NCI-H1048 (cell line): ENCODE measurements at regions not wholly inside any gene's neighbourhood (a gene's known extent, or its start where the extent isn't known, plus 50 kb on each side); places are given as distances from the start of the nearest gene placed in this dataset.
A peak's percentile ranks its signal among the peaks of the same experiment; 100 is the strongest.
"Not testable (repeated sequence)": the region's sequence is repeated elsewhere in the genome, so short reads cannot be mapped to it uniquely, and the experiment has no call there.

Experiments
- DNase-seq: peaks from one replicate; lab custom pipeline; 2025; lab: John Stamatoyannopoulos, UW

GRCh38 chr7:15143936-15144335, 241.4 kb upstream of the DGKB start:
- no peak for DNase-seq

- DNase-seq, result no peak
Measured at GRCh38 chr7:15143121-15143520, 240.6 kb upstream of the DGKB start.

- no peak for DNase-seq
Measured at GRCh38 chr7:15140431-15140830, 237.9 kb upstream of the DGKB start.

GRCh38 chr7:15131661-15132060, 229.1 kb upstream of the DGKB start:
- DNase-seq, result no peak

GRCh38 chr7:15130666-15131541, 228.4 kb upstream of the DGKB start:
- no peak for DNase-seq

GRCh38 chr7:15128716-15129115, 226.2 kb upstream of the DGKB start:
- no peak for DNase-seq

GRCh38 chr7:15126653-15127052, 224.1 kb upstream of the DGKB start:
- DNase-seq, result not testable (repeated sequence)

GRCh38 chr7:15123901-15124300, 221.3 kb upstream of the DGKB start:
- DNase-seq, result no peak

DNA sequence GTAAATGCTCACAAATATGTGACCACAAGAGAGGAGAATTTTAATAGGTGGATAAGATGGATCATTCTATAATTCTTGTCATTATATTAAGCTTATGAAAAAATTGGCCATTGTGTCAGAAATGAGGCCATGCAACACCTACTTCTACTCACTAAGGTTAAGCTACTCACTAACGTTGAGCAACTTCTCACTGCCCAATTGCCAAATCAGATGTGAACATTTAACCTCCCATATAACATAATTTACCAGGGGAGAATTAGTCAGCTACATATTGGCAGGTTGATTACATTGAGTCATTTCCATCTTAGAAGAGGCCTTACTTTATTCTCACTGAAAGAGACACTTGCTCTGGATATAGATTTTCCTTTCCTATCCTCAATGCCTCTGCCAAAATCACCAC, 211.2 kb upstream of the DGKB start:
- DNase-seq, result no peak

DNA sequence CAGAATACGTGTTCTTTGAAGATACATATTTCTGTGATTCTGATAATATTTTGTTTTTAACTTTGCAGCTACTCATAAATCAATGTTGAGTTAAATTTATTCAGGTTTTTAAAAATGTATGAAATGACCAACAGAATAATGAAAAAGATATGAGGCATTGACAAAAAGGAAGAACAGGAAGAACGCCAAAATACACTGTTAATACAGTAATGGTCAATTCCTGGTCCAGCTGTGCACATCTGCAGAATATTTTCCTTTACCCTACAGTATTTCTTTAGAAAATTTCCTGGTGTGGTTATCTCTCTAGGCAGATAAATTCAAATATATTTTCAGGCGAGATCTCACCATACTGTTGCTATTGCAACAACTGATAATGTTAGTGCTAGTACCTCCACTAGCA, 203.2 kb upstream of the DGKB start:
- no peak for DNase-seq

GRCh38 chr7:15104411-15105092, 202.0 kb upstream of the DGKB start:
- peak; percentile 5 for DNase-seq

DNA sequence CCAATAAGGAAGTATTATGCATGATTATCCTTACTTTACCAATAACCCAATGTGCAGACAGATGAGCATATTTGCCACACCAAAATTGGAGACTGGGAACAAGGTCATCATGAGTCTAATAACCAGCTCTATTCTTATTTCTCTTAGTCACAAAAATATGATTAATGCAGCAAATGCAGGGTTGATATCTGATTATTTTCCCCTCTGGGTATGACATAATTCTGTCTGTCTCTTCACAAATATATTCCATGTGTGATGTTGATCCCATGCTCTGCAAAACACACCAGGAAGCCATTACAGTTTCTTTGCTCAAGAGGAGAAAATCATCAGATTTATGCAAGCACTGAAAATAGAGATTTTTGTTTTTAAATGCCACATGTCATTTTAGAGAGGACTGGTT, 196.5 kb upstream of the DGKB start:
- no peak for DNase-seq

DNA sequence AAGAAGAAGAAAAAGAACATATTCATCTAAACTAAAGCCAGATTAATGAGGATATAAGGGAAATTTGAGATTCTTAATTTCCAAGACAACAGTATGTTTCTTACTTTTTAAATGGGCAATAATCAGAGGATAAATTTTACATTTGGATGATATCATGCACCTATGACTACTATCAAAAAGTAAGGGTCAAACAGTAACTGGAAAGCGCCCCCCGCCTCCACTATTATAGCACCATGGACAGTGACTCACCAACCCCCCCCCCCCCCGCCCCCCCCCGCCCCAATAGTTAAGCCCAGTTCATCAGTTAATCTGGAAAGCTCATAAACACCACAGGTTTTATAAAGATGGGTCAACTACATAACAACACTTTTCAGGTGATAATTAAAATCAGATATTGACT, 194.3 kb upstream of the DGKB start:
- DNase-seq, result no peak

DNA sequence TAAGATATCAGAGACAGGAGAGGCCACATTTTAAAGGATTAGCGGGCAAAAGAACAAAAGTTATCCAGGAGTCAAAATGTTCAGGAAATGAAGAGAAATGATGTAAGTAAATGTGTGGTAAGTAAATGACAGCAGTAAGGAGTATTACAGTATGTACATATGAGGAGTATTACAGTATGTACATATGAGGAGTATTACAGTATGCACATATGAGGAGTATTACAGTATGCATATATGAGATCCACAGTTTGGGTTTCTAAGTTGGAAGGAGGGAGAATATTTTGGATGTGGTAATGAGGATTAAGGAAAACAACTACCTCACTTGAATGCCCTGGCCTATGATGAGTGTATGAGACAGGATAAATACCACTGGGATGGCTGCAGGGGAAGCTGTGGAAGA, 192.4 kb upstream of the DGKB start:
- no peak for DNase-seq

DNA sequence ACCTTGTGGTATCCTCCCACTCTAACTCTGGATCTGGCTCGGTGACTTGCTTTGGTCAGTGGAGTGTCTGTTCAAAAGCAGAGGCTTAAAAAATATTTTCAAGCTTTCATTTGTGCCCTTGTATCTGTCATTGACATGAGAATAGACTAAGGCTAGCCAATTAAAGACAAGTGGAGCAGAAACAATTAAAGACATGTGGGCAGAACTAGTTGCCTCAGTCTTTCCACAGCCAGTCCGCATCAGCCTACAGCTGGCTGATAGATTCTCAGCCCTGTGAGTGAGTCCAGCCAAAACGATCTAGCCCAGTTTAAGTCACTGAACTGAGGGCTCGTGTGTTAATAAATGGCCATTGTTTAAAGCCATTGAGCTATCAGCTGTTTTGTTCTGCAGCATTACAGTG, 185.2 kb upstream of the DGKB start:
- no peak for DNase-seq

DNA sequence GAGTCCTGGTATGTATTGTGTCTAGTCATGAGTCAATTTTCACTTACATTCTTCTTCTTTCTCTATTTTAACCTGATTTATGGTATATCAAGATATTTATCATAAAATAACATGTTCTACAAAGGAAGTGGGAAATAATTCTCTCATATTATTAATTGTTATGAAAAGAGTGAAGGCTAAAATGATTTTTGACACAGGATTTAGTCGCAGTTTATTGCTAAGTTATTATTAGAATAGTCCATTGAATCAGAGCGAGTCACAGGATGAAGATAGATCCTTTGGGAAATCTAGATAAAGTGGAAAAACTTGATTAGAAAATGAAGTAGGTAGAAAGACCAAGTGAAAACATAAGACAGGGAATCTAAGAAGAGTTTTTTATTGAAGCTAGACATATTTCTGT, 184.3 kb upstream of the DGKB start:
- no peak for DNase-seq

DNA sequence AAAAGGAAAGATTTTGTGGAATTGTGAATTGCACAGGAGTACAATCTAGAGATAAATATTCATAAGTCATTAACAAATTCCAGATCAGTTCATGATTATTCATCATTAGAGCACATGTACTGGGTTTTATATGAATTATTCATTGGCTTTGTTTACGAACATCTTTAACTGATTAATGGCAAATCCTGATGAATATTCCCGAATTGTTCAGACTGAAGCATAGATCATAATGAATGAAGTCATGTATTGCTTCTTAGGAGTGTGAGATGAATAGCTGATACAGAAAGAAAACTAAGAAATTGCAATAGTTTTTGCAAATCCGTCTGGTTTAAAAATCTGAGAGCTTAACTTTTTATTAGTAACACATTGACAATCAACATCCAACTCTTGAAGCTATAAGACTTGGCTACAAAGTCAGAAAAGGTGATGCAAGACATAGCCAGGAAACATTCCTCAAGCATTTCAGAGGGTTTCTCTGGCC, 183.6 kb upstream of the DGKB start:
- no peak for DNase-seq

DNA sequence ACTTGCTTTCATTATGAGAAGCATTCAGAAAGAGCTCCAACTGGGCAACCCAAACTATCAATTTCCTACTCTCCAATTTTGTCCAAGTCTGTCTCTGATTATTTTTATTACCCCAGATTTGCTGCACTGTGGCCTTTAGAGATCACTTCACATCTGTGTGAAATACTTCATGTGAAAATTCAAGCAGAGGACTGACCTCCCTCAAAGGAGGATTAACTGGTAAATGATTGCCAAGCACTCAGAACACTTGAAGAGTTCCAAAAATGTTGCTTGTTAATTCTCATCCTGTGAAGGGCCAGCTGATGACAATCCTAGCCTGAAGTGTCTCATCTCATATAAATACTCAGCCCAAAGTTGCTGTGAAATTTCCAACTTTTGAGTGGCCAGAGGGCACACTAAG, 182.8 kb upstream of the DGKB start:
- no peak for DNase-seq

GRCh38 chr7:15084368-15084767, 181.8 kb upstream of the DGKB start:
- DNase-seq, result no peak

DNA sequence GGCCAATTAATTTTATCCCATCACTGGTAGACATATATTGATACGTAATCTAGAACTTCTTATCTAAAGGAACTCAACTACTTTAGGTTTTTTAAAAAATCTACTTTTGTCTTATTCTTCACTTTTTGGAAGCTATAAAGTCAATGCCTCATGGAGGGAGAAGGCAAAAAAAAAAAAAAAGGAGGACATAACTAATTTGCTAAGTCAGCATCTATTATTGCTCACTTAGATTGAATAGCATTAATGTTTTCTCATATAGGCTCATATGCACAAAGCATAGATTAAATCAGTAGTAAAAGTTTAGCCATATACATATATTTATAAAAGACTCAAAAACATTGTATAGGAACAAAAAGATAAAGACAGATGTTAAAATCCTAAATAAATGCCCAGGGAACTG, 179.3 kb upstream of the DGKB start:
- no peak for DNase-seq

DNA sequence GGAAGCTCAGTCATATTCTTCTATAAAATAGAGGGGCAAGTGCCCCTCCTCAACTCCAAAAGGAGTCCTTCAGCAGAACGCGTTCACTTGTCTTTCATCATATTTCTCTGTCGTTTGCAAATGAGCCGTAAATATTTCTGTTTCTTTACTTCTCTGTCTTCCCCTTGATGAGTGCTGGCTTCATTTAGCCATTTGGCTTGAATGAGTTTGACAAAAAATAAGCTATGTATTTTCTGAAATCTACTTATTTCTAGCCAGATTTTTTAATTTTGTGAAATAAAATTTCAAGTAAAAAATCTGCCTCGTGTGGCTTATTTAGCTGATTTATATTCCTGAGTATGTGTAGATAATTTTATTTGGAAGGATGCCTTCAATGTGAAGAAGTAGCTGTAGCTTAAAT, 170.8 kb upstream of the DGKB start:
- no peak for DNase-seq

- DNase-seq, result no peak
Measured at GRCh38 chr7:15068324-15068723, 165.8 kb upstream of the DGKB start.

DNA sequence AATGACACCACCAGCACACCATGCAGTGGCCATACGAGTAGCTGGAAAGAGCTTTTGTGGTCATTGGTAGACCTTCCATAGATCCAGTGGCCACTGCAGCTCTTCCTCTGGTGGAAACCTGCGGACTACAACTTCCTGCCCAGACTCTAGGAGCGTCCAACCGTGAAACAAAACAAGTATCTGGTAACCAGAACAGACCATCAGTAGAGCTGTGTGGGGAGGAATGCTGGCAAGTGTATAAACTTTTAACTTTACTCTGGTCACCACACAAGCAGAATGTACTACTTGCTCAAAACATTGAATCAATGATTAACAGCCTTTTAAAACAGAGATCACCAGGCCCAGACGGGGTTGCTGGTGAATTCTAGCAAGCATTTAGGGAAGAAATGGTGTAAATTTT, 154.7 kb upstream of the DGKB start:
- DNase-seq, result no peak

DNA sequence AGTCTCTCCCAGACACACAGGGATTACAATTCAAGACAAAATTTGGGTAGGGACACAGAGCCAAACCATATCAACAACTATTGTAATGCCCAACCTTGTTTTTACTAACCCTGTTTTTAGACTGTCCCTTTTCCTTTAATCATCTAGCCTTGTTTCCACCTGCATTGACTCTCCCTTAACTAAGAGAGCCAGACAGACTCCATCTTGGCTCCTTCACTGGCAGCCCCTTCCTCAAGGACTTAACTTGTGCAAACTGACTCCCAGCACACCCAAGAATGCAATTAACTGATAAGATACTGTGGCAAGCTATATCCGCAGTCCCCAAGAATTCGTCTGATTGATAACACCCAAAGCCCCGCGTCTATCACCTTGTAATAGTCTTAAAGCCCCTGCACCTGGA, 151.8 kb upstream of the DGKB start:
- not testable (repeated sequence) for DNase-seq
